Bronchial epithelial cell (primary cell): ENCODE measurements at regions not wholly inside any gene's neighbourhood (a gene's known extent, or its start where the extent isn't known, plus 50 kb on each side); places are given as distances from the start of the nearest gene placed in this dataset.
"Not testable (repeated sequence)": the region's sequence is repeated elsewhere in the genome, so short reads cannot be mapped to it uniquely, and the experiment has no call there.

Experiments used
- DNase-seq: peaks from one replicate; pipeline ENCODE4 v3.0.0-alpha.2; 2010; ENCODE audit warnings: low read depth
- FAIRE-seq: peaks from 2 replicates; lab custom pipeline; 2011; peaks lifted over from hg19 to GRCh38; lab: Jason Lieb, UNC
- H3K27me3 ChIP-seq: 2 replicates; pipeline ENCODE4 v1.5.1; 2011; ENCODE audit warnings: low read length; ENCODE audit not compliant: control insufficient read depth, insufficient read depth
- H3K36me3 ChIP-seq: 2 replicates; pipeline ENCODE4 v1.5.1; 2011; ENCODE audit warnings: low read length; ENCODE audit not compliant: control insufficient read depth, insufficient read depth
- H3K4me3 ChIP-seq: 2 replicates; pipeline ENCODE4 v1.5.1; 2011; ENCODE audit warnings: mild to moderate bottlenecking, low read depth, low read length, control low read depth
- TF ChIP-seq, protein P1 (sequence below): IDR thresholded peaks from 2 replicates; pipeline ENCODE4 v1.5.1; 2011; ENCODE audit warnings: mild to moderate bottlenecking, moderate library complexity, low read length, control low read depth, inconsistent platforms; ENCODE audit not compliant: insufficient read depth, severe bottlenecking

DNA sequence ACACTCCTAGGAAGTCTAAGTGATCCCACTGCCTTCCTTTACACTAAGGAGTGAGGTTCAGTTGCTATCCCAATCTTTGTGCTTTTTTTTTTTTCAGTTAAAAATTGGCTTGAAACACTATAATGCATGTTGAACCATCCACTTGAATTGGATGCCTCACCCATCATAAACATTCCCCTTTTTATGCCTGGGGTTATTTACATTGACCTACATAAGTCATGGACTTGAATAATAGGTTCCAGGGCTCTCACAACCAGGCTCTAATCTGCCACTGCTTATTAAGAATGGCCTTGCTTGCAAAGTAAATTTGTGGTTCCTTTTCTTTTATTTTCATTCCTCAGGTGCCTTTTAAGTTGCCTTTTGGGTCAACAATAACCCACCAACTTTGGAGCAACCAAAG lies 236.1 kb upstream of the MEIS1 start:
- Histone ChIP-seq H3K27me3 (no peaks in the 10 kb centered on the region), H3K4me3 (no peak overlapping the region), H3K36me3 (no peaks in the 10 kb centered on the region)
- no peak for FAIRE-seq
- TF ChIP-seq, protein P1, sequence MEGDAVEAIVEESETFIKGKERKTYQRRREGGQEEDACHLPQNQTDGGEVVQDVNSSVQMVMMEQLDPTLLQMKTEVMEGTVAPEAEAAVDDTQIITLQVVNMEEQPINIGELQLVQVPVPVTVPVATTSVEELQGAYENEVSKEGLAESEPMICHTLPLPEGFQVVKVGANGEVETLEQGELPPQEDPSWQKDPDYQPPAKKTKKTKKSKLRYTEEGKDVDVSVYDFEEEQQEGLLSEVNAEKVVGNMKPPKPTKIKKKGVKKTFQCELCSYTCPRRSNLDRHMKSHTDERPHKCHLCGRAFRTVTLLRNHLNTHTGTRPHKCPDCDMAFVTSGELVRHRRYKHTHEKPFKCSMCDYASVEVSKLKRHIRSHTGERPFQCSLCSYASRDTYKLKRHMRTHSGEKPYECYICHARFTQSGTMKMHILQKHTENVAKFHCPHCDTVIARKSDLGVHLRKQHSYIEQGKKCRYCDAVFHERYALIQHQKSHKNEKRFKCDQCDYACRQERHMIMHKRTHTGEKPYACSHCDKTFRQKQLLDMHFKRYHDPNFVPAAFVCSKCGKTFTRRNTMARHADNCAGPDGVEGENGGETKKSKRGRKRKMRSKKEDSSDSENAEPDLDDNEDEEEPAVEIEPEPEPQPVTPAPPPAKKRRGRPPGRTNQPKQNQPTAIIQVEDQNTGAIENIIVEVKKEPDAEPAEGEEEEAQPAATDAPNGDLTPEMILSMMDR = no peak
- DNase-seq = peak; percentile 46

DNA sequence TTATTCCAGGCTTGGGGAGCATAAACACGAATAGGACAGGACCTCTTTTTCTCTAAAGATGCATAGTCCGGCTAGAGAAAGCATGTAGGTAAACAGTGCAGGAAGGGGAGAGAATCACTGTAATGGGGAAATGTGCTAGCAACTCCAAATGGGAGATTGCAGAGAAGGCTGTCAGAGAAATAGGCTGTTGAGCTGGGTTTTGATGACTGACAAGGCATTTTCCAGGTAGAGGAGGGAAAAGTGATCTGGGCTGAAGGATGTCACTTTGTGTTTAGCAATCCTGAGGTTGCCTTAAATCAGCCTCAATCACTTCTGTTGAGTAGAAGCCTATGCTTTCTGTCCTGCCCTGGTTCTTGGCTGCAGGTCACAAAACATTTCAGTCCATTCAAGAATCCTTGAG lies 242.0 kb upstream of the MEIS1 start:
- DNase-seq = no peak
- no peak for FAIRE-seq
- TF ChIP-seq, protein P1 = no peak
- no peaks in the 10 kb centered on the region for H3K27me3 ChIP-seq
- no peak overlapping the region for H3K4me3 ChIP-seq
- no peaks in the 10 kb centered on the region for H3K36me3 ChIP-seq

DNA sequence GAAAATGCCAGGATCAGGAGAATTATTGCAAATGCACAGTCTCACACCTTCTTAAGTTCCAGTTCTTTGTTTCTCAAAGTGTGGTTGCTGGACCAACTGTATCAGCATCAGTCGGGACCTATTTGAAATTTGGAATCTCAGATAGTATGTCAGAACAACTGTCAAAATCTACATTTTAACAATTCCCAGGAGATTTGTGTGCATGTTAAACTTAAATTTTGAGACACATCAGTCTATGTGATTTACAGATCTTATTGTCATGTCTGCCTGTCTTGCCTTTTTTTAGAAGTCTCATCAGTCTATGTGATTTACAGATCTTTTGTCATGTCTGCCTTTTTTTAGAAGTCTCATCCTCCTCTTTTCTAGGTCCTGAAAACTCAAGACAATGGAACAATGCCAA lies 243.6 kb upstream of the MEIS1 start:
- FAIRE-seq = no peak
- no peak overlapping the region for H3K4me3 ChIP-seq
- DNase-seq = no peak
- TF ChIP-seq, protein P1 = no peak
- no peaks in the 10 kb centered on the region for H3K36me3 ChIP-seq
- H3K27me3 ChIP-seq = no peaks in the 10 kb centered on the region

DNA sequence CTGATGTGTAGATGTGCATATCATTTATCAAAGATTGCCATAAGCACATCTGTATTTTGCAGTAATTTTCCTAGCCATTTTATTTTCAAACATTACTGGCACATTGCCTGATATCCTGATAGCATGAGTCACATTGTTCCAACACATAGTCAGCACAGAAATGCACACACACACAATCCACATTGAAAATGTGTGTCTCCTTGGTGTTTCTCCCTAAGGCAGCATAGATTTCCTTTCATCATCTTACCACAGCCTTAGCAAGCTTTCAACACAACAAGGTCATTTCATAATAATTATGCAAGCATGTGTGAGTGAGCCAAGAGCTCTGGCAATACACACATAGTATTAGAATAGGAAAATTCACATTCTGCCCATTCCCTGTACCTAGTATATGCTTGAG lies 245.4 kb upstream of the MEIS1 start:
- no peak overlapping the region for H3K4me3 ChIP-seq
- TF ChIP-seq, protein P1 = no peak
- no peaks in the 10 kb centered on the region for H3K36me3 ChIP-seq
- DNase-seq (peak; percentile 93), FAIRE-seq (peak; percentile 96)
- no peaks in the 10 kb centered on the region for H3K27me3 ChIP-seq

DNA sequence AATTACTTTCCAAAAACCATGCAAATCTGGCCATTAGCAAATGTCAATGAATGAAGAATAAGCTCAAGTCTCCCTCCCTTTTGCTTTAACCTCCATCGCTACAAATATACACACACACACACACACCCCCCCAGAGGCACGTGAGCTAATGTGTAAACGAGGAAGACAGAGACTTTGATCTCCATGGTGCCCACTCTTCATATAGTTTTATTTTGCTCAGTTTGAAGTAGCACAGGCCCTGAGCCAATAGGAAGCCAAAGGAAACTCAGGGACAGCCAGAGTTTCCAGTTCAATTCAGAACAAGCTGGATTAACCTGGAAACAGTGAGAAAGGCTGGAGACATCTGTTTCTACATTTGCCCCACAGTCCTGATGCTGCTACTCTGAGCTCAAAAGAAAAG lies 248.4 kb upstream of the MEIS1 start:
- Histone ChIP-seq H3K4me3 (no peak overlapping the region), H3K27me3 (no peaks in the 10 kb centered on the region), H3K36me3 (no peaks in the 10 kb centered on the region)
- DNase-seq = no peak
- TF ChIP-seq, protein P1 = no peak
- peak; percentile 13 for FAIRE-seq

DNA sequence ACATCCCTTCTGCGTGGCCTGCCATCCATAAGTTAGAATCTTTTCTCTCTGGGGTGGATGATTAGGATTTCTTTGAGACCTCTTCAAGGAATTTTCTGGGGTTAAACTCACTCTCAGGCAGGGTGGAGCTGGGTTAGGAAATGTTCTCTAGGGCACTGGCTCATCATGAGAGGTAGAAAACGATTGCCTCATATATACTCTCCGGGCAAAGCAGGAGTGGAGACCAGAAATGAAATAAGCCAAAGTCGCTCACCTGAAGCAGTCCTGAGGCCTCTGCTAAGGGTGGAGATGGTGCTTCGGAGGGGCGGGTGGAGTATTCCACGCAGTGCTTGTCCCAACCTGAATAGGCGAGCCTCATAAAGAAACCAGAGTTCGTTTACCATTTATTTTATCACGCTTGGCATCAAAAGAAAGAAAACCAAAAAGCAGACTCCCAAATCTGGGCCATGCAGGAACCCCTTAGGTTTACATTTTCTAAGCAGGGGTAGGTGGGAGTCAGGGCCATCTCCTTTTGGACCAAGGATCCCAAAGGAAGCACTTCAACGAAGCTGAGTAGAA lies 249.3 kb upstream of the MEIS1 start:
- TF ChIP-seq, protein P1 = no peak
- Histone ChIP-seq H3K27me3 (no peaks in the 10 kb centered on the region), H3K4me3 (no peak overlapping the region), H3K36me3 (no peaks in the 10 kb centered on the region)
- FAIRE-seq (no peak), DNase-seq (peak; percentile 42)

DNA sequence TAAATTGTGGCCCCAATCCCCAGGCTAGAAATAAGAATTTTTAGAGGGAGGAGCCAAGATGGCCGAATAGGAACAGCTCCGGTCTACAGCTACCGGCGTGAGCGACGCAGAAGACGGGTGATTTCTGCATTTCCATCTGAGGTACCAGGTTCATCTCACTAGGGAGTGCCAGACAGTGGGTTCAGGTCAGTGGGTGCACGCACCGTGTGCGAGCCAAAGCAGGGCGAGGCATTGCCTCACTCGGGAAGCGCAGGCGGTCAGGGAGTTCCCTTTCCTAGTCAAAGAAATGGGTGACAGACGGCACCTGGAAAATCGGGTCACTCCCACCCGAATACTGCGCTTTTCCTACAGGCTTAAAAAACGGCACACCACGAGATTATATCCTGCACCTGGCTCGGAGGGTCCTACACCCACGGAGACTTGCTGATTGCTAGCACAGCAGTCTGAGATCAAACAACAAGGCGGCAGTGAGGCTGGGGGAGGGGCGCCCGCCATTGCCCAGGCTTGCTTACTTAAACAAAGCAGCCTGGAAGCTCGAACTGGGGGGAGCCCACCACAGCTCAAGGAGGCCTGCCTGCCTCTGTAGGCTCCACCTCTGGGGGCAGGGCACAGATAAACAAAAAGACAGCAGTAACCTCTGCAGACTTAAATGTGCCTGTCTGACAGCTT lies 257.7 kb upstream of the MEIS1 start:
- H3K27me3 ChIP-seq, H3K36me3 ChIP-seq, H3K4me3 ChIP-seq, DNase-seq: not testable (repeated sequence)
- peak; percentile 70 for FAIRE-seq
